HUES48 (cell line): ENCODE measurements at regions not wholly inside any gene's neighbourhood (a gene's known extent, or its start where the extent isn't known, plus 50 kb on each side); places are given as distances from the start of the nearest gene placed in this dataset.

Experiments used
- H3K27ac ChIP-seq: one replicate; pipeline ENCODE4 v1.7.0; 2013; ENCODE audit warnings: low read depth, low read length, inconsistent platforms
- H3K27me3 ChIP-seq: 2 replicates; pipeline ENCODE4 v1.6.1; 2013; ENCODE audit warnings: mild to moderate bottlenecking, low read length; ENCODE audit not compliant: control insufficient read depth, insufficient read depth
- H3K36me3 ChIP-seq: 2 replicates; pipeline ENCODE4 v1.6.1; 2013; ENCODE audit warnings: low read length; ENCODE audit not compliant: control insufficient read depth, insufficient read depth
- H3K4me1 ChIP-seq: 2 replicates; pipeline ENCODE4 v1.6.1; 2013; ENCODE audit warnings: mild to moderate bottlenecking, low read length; ENCODE audit not compliant: control insufficient read depth, insufficient read depth
- H3K4me3 ChIP-seq: 2 replicates; pipeline ENCODE4 v1.5.1; 2013; ENCODE audit warnings: mild to moderate bottlenecking, low read depth, low read length
- H3K9ac ChIP-seq: 2 replicates; pipeline ENCODE4 v1.6.1; 2013; ENCODE audit warnings: mild to moderate bottlenecking, low read depth, low read length, moderate library complexity
- H3K9me3 ChIP-seq: 2 replicates; pipeline ENCODE4 v1.6.1; 2013; ENCODE audit warnings: low read length; ENCODE audit not compliant: control insufficient read depth, insufficient read depth

DNA sequence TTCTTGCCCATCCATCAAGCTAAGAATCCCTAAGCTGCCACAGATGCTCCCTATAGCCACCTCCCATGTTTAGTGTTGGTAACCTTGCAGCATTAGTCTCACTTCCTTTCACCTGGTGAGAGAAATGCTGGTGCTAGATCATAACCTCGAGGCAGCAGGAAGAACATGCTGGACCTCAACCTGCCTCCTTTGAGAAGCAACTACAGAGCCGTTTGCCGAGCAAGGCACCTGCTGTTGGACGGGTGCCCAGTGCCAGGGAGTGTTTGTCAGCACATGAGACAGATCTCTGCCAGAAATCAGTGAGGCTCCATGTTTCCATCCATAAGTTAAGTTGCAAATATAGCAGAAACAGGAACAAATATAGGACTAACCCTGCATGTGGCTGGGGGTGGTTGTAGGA lies 955.7 kb downstream of the TUSC7 start:
- no peaks in the 10 kb centered on the region for H3K36me3 ChIP-seq
- H3K4me3 ChIP-seq, result no peak overlapping the region
- H3K9ac ChIP-seq, result no peak overlapping the region
- H3K27me3 ChIP-seq, result no peaks in the 10 kb centered on the region
- peaks cover 7% of the 10 kb centered on the region; the same call in 1 of the 2 replicates for H3K4me1 ChIP-seq
- no peak overlapping the region for H3K27ac ChIP-seq
- H3K9me3 ChIP-seq, result no peaks in the 10 kb centered on the region

- Histone ChIP-seq H3K27ac (no peak overlapping the region), H3K9ac (no peak overlapping the region), H3K4me1 (peaks cover 7% of the 10 kb centered on the region; the same call in 1 of the 2 replicates), H3K4me3 (no peak overlapping the region), H3K27me3 (no peaks in the 10 kb centered on the region), H3K36me3 (no peaks in the 10 kb centered on the region), H3K9me3 (no peaks in the 10 kb centered on the region)
Observed at GRCh38 chr3:117666325-117666724, 956.7 kb downstream of the TUSC7 start.

DNA sequence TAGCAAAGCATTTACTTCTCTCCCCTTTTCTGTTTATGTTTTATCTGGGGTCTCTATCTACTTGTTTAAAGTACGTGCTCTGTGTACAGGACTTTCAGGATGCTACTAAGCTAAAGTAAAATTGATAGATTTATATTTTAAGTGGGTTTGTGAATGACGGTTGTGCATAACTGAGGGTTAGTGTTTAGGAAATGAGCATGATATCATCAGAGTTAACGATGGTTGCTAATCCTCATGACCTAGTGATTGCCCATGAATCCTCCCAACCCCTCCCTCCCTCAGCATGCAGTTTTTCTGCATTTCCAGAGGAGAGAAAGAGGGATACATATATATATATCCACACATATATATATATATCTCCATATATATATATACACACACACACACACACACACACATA lies 957.2 kb downstream of the TUSC7 start:
- H3K27me3 ChIP-seq, result no peaks in the 10 kb centered on the region
- no peak overlapping the region for H3K27ac ChIP-seq
- H3K9ac ChIP-seq, result no peak overlapping the region
- no peaks in the 10 kb centered on the region for H3K9me3 ChIP-seq
- no peak overlapping the region for H3K4me3 ChIP-seq
- no peaks in the 10 kb centered on the region for H3K36me3 ChIP-seq
- peaks cover 7% of the 10 kb centered on the region; the same call in 1 of the 2 replicates for H3K4me1 ChIP-seq

DNA sequence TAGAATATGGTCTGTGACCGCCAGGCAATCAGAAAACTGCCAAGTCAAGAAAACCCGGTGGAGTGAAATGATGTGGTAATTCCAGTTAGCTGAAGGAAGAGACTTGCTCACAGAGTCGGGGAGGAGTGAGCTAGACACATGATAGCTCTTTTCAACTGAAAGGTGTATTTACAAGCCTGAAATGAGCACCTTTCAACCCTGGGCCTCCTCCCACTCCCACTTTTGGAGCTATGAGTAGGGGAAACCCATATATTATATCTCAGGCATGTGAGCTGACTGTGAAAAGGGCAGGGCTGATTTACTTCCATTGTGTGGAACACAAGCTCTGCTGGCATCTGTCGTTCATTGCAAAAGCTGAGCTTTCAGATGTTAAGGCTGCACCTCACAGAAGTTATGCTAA lies 960.2 kb downstream of the TUSC7 start:
- peaks cover 7% of the 10 kb centered on the region; the same call in 1 of the 2 replicates for H3K4me1 ChIP-seq
- H3K4me3 ChIP-seq, result no peak overlapping the region
- H3K27me3 ChIP-seq, result no peaks in the 10 kb centered on the region
- H3K9ac ChIP-seq, result no peak overlapping the region
- H3K36me3 ChIP-seq, result no peaks in the 10 kb centered on the region
- no peak overlapping the region for H3K27ac ChIP-seq
- no peaks in the 10 kb centered on the region for H3K9me3 ChIP-seq

- H3K9me3 ChIP-seq, result no peaks in the 10 kb centered on the region
- H3K4me1 ChIP-seq, result 0 out of 2 replicates have a peak, but pooled peaks cover under 1% of the 10 kb centered on the region
- H3K27ac ChIP-seq, result no peak overlapping the region
- no peak overlapping the region for H3K4me3 ChIP-seq
- no peaks in the 10 kb centered on the region for H3K27me3 ChIP-seq
- no peaks in the 10 kb centered on the region for H3K36me3 ChIP-seq
- H3K9ac ChIP-seq, result no peak overlapping the region
Observed at GRCh38 chr3:117671722-117672318, 962.2 kb downstream of the TUSC7 start.

GRCh38 chr3:117674321-117674720 lies 964.7 kb downstream of the TUSC7 start:
- Histone ChIP-seq H3K36me3 (no peaks in the 10 kb centered on the region), H3K4me1 (no peaks in the 10 kb centered on the region), H3K27me3 (no peaks in the 10 kb centered on the region), H3K27ac (no peak overlapping the region), H3K4me3 (no peak overlapping the region), H3K9me3 (no peaks in the 10 kb centered on the region), H3K9ac (no peak overlapping the region)

DNA sequence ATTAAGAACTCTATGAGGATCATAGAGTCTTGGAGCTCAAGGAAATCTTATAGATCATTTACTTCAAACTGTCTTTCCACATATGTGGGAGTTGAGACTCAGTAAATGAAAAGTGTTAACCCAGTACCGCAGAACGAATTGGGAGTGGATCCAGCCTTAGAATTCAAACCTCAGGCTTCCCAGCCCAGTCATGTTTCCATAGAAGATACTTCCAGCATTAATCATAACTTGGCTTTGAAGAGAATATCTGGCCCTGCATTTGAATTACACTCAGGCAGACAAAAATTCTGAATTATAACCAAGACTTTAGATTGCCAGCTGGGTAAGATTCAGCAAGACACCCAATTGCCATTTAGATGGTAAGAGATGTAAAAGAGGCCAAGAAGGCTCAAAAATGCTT lies 972.0 kb downstream of the TUSC7 start:
- H3K9ac ChIP-seq, result no peak overlapping the region
- peaks cover 7% of the 10 kb centered on the region; the same call in 1 of the 2 replicates for H3K4me1 ChIP-seq
- H3K36me3 ChIP-seq, result no peaks in the 10 kb centered on the region
- no peak overlapping the region for H3K4me3 ChIP-seq
- no peaks in the 10 kb centered on the region for H3K9me3 ChIP-seq
- no peak overlapping the region for H3K27ac ChIP-seq
- no peaks in the 10 kb centered on the region for H3K27me3 ChIP-seq

- Histone ChIP-seq H3K27me3 (no peaks in the 10 kb centered on the region), H3K27ac (no peak overlapping the region), H3K9ac (no peak overlapping the region), H3K9me3 (no peaks in the 10 kb centered on the region), H3K4me3 (no peak overlapping the region), H3K4me1 (peaks cover 15% of the 10 kb centered on the region), H3K36me3 (no peaks in the 10 kb centered on the region)
Observed at GRCh38 chr3:117687096-117687495, 977.5 kb downstream of the TUSC7 start.

GRCh38 chr3:117688583-117688982 lies 979.0 kb downstream of the TUSC7 start:
- Histone ChIP-seq H3K9me3 (no peaks in the 10 kb centered on the region), H3K4me3 (no peak overlapping the region), H3K4me1 (peaks cover 19% of the 10 kb centered on the region), H3K27ac (no peak overlapping the region), H3K36me3 (no peaks in the 10 kb centered on the region), H3K27me3 (no peaks in the 10 kb centered on the region), H3K9ac (no peak overlapping the region)

DNA sequence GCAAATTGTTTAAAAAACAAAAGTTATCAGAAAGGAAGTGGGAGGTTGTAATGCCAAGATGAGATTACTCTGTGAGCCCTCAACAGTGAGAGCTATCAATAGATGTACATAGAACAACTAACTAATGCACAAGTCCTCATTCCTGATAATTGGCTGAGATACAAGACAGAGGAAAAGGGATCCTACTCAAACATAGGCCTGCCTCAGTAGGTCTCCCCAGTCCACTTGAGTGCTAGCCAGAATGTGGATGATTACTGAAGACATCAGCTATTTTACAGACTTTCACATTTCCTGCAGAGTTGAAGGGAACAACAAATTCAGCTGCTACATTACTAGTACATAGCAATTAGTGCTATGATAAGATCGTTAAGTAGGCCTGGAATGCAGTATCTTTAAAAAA lies 981.9 kb downstream of the TUSC7 start:
- H3K9ac ChIP-seq, result no peak overlapping the region
- no peaks in the 10 kb centered on the region for H3K36me3 ChIP-seq
- H3K9me3 ChIP-seq, result no peaks in the 10 kb centered on the region
- no peak overlapping the region for H3K4me3 ChIP-seq
- no peaks in the 10 kb centered on the region for H3K27me3 ChIP-seq
- no peak overlapping the region for H3K27ac ChIP-seq
- peaks cover 24% of the 10 kb centered on the region for H3K4me1 ChIP-seq

DNA sequence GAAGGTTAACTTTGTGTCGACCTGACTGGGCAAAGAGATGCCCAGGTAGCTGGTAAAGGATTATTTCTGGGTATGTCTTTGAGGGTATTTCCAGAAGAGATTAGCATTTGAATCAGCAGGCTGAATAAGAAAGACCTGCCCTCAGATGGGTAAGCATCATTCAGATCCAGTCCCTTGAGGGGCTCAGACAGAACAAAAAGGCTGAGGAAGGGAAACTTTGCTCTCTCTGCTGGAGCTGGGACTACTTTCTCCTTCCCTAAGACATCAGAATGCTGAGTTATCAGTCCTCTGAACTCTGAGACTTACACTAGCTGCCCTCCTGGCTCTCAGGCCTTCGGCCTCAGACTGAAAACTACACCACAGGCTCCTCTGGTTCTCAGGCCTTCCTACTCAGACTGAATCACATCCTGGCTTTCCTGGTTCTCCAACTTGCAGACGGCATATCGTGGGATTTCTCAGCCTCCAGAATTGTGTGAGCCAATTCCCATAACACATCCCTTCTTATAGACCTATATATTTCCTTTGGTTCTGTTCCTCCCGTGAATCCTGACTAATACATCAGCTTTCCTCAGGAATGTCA lies 982.9 kb downstream of the TUSC7 start:
- no peaks in the 10 kb centered on the region for H3K36me3 ChIP-seq
- no peak overlapping the region for H3K4me3 ChIP-seq
- no peaks in the 10 kb centered on the region for H3K27me3 ChIP-seq
- H3K4me1 ChIP-seq, result peaks cover 32% of the 10 kb centered on the region
- H3K9ac ChIP-seq, result no peak overlapping the region
- no peaks in the 10 kb centered on the region for H3K9me3 ChIP-seq
- H3K27ac ChIP-seq, result peak overlapping the region; percentile 48
